ENCODE measurements at regions not wholly inside any gene's neighbourhood (a gene's known extent, or its start where the extent isn't known, plus 50 kb on each side); places are given as distances from the start of the nearest gene placed in this dataset.

DNA sequence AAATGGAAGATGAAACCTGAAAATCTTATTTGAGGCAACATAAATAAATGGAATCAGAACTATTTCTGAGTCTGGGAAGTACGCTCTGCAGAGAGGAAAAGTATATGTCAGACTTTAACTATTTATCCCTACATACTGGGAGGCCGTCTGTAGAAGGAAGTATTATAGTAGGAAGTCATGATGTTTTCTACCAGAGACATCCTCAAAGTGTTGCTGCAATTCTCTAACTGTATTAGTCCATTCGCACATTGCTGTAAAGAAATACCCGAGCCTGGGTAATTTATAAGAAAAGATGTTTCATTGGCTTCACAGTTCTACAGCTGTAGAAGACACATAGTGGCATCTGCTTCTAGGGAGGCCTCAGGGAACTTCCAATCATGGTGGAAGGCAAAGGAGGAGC is 88.7 kb upstream of the TBL1X start:
- CTCF ChIA-PET (ENCODE audit: partially characterized antibody) = no interaction called here
- Histone ChIP-seq H2BK20ac (ENCODE audit: low read length) (no peak overlapping the region), H3K23ac (ENCODE audit: insufficient read length) (no peak overlapping the region), H3K56ac (replicated peaks; ENCODE audit: insufficient read length, low read depth, low read length) (no peak overlapping the region), H3K4me1 (replicated peaks in 1 of 4; ENCODE audit: control insufficient read depth in 3 of 4, insufficient read depth in 4 of 4, low read length in 3 of 4) (no peaks in the 10 kb centered on the region), H3K79me2 (ENCODE audit: control insufficient read depth in 1 of 2, insufficient read depth in 2 of 2, low read length in 2 of 2) (no peaks in the 10 kb centered on the region), H3K27me3 (replicated peaks in 1 of 4; ENCODE audit: control insufficient read depth in 3 of 4, extremely low read depth in 1 of 4, insufficient read depth in 3 of 4, low read length in 3 of 4) (no peaks in the 10 kb centered on the region), H2AK5ac (ENCODE audit: low read depth, low read length) (no peak overlapping the region), H3K9me3 (ENCODE audit: insufficient read depth in 2 of 2, low read depth in 1 of 2, low read length in 1 of 2) (no peaks in the 10 kb centered on the region), H2AFZ (ENCODE audit: low read length) (no peak overlapping the region), H3K9ac (replicated peaks in 1 of 4; ENCODE audit: extremely low read depth in 1 of 4, low read depth in 3 of 4, low read length in 3 of 4) (no peak overlapping the region), H3K18ac (ENCODE audit: extremely low read depth, low read length) (no peak overlapping the region), H2BK5ac (ENCODE audit: low read depth, low read length) (no peak overlapping the region), H4K91ac (replicated peaks; ENCODE audit: insufficient read length, low read length) (no peak overlapping the region), H2BK15ac (ENCODE audit: low read length) (no peak overlapping the region), H2BK12ac (ENCODE audit: low read depth, low read length) (no peak overlapping the region), H4K5ac (ENCODE audit: insufficient read length, low read depth, low read length) (no peak overlapping the region), H3K4ac (replicated peaks; ENCODE audit: insufficient read length, low read depth, low read length) (no peak overlapping the region), H3K79me1 (ENCODE audit: low read depth, low read length) (no peaks in the 10 kb centered on the region), H3K27ac (ENCODE audit: low read depth, low read length) (no peak overlapping the region), H2BK120ac (replicated peaks; ENCODE audit: low read depth, low read length) (no peak overlapping the region), H3K4me3 (ENCODE audit: extremely low read depth in 1 of 4, insufficient read depth in 2 of 4, low read depth in 3 of 4, low read length in 4 of 4) (no peak overlapping the region), H3K14ac (ENCODE audit: insufficient read length) (no peak overlapping the region), H4K20me1 (replicated peaks in 1 of 2; ENCODE audit: control insufficient read depth in 1 of 2, insufficient read depth in 2 of 2, low read length in 2 of 2) (no peaks in the 10 kb centered on the region), H3K36me3 (ENCODE audit: control insufficient read depth in 2 of 4, insufficient read depth in 4 of 4, low read length in 3 of 4) (no peaks in the 10 kb centered on the region), H3K23me2 (ENCODE audit: low read depth, low read length) (no peaks in the 10 kb centered on the region), H4K8ac (ENCODE audit: extremely low read depth, insufficient read depth, low read length) (no peak overlapping the region), H3K4me2 (ENCODE audit: insufficient read depth in 1 of 2, low read depth in 2 of 2, low read length in 2 of 2) (no peak overlapping the region)
- POLR2A ChIA-PET (ENCODE audit: partially characterized antibody) = no interaction called here
- FAIRE-seq (no peak), DNase-seq (ENCODE audit: low read depth in 1 of 2, low spot score in 2 of 2) (no peak)
- 82% methylated on average over 4 of the region's 4 CpGs; no CpG with 5 or more reads in 1 of the 2 experiments for WGBS, 2 experiments (ENCODE audit: extremely low coverage in 1 of 2, insufficient coverage in 1 of 2, insufficient read length in 1 of 2, insufficient replicate concordance in 2 of 2, low coverage in 1 of 2, low lambda C conversion rate in 2 of 2, missing lambda C conversion rate in 1 of 2)
- TF ChIP-seq RBBP5 (IDR thresholded peaks at IDR 0.05; ENCODE audit: borderline replicate concordance, low read depth, low read length) = no peak
- no peak for TF ChIP-seq JUN (IDR thresholded peaks at IDR 0.05; ENCODE audit: low read depth, low read length)
- no peak for TF ChIP-seq TAF1 (IDR thresholded peaks at IDR 0.05; ENCODE audit: low read depth, low read length)
- no peak for TF ChIP-seq CTBP2 (IDR thresholded peaks at IDR 0.05; ENCODE audit: borderline replicate concordance, insufficient read depth, insufficient read length, low read length)
